Esophagus squamous epithelium (tissue), 4 donors: ENCODE measurements at regions not wholly inside any gene's neighbourhood (a gene's known extent, or its start where the extent isn't known, plus 50 kb on each side); places are given as distances from the start of the nearest gene placed in this dataset.

Experiments used
- POLR2A ChIP-seq, 4 donors: fragments of 450-650 bp; IDR thresholded peaks; one replicate each; pipeline ENCODE4 v1.6.1; 2017; ENCODE audit warnings: antibody characterized with exemption in 4 of 4, mild to moderate bottlenecking in 4 of 4, moderate library complexity in 3 of 4
- TF ChIP-seq, protein P1 (sequence below), 6 experiments: fragments of 450-650 bp in 4 of 6; fragments of 200-600 bp in 2 of 6; sonication (generic) in 2 of 6; IDR thresholded peaks; one replicate each; pipeline ENCODE4 v1.5.1; 2016 to 2019; ENCODE audit warnings: antibody characterized with exemption in 6 of 6, mild to moderate bottlenecking in 4 of 6, moderate library complexity in 4 of 6

DNA sequence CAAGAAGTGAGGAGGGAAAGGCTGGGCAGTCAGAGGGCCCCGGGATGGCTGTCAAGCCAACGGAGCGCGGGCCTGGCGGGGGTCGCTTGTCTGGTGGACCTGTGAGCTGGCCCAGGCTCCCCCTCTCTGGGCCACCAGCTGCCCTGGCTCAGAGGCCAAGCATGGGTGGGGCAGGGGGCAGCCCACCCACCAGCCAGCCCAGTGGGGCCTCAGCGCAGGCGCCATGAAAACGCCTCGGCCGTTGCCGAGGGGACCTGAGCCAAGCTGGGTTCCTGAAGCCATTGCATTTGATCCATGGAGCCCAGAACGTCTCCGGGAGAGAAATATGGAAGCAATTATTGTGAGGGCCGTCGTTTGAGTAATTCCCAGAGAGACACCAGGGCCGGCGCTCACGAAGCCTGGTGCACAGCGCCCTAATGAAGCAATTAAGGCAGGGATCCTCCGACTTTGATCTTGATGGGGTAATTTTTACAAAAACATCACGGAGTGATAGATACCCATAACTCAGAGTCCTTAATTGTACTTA lies 90.5 kb upstream of the TTC34 start:
- TF ChIP-seq, protein P1, sequence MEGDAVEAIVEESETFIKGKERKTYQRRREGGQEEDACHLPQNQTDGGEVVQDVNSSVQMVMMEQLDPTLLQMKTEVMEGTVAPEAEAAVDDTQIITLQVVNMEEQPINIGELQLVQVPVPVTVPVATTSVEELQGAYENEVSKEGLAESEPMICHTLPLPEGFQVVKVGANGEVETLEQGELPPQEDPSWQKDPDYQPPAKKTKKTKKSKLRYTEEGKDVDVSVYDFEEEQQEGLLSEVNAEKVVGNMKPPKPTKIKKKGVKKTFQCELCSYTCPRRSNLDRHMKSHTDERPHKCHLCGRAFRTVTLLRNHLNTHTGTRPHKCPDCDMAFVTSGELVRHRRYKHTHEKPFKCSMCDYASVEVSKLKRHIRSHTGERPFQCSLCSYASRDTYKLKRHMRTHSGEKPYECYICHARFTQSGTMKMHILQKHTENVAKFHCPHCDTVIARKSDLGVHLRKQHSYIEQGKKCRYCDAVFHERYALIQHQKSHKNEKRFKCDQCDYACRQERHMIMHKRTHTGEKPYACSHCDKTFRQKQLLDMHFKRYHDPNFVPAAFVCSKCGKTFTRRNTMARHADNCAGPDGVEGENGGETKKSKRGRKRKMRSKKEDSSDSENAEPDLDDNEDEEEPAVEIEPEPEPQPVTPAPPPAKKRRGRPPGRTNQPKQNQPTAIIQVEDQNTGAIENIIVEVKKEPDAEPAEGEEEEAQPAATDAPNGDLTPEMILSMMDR (IDR thresholded peaks at IDR 0.05), result no peak
- no peak for TF ChIP-seq POLR2A (IDR thresholded peaks at IDR 0.05)
